ENCODE measurements at regions not wholly inside any gene's neighbourhood (a gene's known extent, or its start where the extent isn't known, plus 50 kb on each side); places are given as distances from the start of the nearest gene placed in this dataset.
"Not testable (repeated sequence)": the region's sequence is repeated elsewhere in the genome, so short reads cannot be mapped to it uniquely, and the experiment has no call there.

DNA sequence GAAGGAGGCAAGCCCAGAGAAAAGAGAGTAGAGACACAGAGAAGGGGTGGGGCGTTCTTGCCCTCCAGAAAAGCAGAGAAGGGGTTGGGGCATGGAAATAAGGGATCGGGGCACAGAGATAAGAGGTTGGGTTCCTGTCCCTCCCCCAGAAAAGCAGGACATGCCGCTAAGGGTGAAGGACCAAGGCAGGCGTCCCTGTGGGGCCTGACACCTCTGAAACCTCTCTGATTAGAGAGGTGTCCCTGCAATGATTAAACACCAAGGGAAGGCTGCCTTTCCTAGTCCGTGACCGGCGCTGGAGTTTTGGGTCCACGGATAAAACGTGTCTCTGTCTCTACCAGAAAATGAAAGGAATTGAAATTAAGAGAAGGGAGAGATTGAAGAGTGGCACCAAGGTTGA, 914.0 kb upstream of the CRIM1 start:
- not testable (repeated sequence) for DNase-seq (ENCODE audit: low spot score)

DNA sequence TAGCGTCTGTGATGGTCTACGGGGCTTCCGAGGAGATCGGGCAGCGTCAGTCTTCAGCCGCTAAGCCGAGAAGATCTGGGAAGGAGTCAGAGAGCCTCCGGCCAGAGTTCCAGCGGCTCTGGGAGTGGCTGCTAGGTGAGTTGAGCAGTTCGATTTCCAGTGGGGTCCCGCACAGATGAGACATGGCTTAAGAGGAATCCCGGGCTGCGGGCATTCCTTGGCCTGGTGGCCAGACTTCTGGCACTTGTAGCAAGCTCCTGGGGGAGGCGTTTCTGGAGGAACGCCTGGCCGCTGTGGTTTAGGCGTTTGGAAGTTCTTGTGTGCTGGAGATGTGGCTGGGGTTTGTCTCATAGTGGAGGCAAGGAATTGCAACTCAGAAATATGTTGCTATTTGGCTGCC, 915.3 kb upstream of the CRIM1 start:
- not testable (repeated sequence) for DNase-seq (ENCODE audit: low spot score)

DNA sequence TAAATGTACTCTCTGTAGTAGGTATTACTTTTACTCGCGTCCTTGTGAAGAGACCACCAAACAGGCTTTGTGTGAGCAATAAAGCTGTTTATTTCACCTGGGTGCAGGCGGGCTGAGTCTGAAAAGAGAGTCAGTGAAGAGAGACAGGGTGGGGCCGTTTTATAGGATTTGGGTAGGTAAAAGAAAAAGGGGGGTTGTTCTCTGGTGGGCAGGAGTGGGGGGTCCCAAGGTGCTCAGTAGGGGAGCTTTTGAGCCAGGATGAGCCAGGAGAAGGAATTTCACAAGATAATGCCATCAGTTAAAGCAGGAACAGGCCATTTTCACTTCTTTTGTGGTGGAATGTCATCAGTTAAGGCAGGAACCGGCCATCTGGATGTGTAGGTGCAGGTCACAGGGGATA, 918.7 kb upstream of the CRIM1 start:
- not testable (repeated sequence) for DNase-seq (ENCODE audit: low spot score)

GRCh38 chr2:35428548-35428947, 927.0 kb upstream of the CRIM1 start:
- DNase-seq (ENCODE audit: low spot score), result peak; percentile 4

GRCh38 chr2:35421485-35421884, 934.1 kb upstream of the CRIM1 start:
- DNase-seq (ENCODE audit: low spot score), result no peak

- DNase-seq (ENCODE audit: low spot score), result no peak
Measured at GRCh38 chr2:35417293-35417692, 938.3 kb upstream of the CRIM1 start.

DNA sequence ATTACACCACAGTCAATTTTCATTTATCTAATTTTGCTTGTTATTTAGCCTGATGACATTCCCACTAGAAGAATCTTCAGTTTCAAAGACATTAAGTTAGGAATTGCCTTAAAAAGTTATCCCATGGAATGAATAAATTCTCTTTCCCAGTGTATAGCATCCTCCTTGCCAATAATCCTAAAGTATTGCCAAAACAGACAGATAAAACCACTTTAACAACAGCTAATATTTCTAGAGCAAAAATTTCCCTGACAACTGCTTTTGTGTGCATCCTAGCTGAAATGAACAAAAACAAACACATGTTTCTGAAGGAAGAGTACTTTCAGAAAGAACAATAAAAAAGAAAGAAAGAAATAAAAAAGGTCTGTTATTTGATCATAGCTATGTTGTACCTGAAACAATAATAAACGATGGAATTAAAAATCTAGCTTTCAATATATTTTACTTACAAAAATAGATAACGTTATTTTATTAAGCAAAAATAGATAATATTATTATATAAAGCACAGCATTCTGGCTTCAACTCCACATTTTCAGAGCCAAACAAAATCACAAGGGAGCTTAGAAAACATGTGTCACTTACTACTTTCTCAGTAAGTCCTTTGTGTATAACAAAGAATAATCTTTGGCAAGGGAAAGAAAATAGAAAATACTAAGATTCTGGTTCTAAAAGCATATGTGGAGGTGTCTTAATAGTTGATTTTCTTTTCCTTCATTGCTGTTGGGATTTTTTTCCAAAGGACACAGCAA, 939.0 kb upstream of the CRIM1 start:
- no peak for DNase-seq (ENCODE audit: low spot score)

DNA sequence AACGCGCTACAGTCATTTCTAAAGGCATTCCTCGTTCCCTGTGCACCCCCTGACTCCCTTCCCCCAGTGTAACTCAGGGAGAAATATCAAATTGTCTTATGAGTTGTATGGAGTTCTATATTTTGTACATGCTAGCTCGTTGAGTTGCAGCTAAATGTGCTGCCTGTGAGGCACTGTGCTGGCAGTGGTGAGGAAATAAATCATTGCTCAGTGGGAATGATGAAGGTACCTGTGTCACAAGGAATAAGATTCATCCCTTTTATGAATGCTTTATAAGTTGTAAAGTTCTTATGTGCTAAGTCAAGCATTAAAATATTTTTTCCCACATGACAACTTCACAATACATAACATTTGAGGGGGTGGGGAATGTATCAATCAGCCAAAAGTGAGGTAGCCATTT, 939.6 kb upstream of the CRIM1 start:
- no peak for DNase-seq (ENCODE audit: low spot score)

DNA sequence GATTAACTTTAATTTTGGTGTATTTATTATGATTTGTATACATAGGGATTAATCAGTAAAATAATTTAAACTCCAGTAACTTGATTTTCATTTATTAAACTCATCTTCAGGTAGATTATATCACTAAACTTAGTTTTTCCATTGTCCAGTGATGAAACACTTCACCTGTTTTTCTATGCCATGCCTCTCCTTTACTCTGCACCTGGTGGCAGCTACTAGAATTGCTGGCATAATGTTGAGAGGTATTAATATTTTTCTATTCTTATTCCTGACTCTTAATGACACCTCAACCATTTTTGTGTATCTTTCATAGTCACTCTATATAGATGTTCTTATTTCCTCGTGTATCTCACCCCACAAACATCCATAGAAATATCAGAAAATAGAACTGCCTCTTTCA, 940.3 kb upstream of the CRIM1 start:
- DNase-seq (ENCODE audit: low spot score), result no peak

DNA sequence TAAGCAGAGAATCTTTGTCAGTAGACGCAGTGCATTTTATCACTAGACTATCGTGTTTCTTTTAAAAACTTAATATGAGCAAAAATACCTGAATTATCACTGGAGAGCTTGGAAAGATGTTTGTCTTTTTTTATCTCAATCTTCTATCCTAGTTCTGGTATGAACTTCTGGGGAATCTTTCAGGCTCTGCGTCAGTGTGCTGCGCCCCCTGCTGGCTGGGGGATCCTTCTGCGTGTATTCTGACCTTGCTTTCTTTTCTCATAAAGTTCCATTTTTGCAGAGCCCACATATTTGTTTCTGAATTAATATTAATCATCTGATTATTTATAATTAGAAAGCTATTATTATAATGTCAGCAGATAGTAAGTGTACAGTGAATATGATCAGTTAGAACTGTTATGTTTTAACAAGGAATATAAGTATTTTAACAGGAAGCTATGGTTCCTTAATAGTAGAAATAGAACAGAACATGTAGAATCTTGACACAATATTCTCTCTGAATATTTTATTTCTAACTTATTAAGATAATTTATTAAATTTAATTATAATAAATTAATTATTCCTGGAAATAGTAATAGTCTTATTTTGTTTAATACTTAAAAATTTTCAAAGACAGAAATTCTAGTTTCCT, 945.0 kb upstream of the CRIM1 start:
- DNase-seq (ENCODE audit: low spot score), result peak; percentile 57

DNA sequence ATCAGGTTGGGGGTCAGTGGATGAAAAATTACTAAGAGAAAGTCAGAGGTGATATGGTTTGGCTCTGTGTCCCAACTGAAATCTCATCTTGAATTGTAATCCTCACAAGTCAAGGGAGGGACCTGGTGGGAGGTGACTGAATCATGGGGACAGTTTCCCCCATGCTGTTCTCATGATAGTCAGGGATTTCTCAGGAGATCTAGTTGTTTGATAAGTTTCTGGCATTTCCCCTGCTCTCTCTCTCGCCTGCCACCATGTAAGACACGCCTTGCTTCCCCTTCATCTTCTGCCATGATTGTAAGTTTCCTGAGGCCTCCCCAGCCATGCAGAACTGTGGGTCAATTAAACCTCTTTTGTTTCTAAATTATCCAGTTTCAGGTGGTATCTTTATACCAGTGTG, 945.8 kb upstream of the CRIM1 start:
- DNase-seq (ENCODE audit: low spot score), result no peak

DNA sequence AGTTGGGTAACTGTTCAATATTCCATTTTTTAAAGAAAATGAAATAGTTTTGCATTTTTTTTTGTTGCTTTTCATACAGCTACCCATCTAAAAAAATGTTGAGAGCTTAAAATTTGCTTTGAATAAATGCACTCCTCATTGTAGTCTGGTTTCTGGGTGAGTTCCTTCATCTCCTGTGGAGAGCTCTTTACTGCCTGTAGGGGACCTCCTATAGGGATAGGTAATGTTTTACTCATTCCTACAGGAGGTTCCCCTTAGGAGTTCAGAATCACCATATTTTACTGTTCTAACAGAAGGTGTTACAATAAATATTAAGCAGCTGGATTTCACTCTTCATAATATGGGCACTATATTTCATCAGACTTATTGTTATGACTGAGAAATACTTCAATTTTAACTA, 947.3 kb upstream of the CRIM1 start:
- DNase-seq (ENCODE audit: low spot score), result no peak

DNA sequence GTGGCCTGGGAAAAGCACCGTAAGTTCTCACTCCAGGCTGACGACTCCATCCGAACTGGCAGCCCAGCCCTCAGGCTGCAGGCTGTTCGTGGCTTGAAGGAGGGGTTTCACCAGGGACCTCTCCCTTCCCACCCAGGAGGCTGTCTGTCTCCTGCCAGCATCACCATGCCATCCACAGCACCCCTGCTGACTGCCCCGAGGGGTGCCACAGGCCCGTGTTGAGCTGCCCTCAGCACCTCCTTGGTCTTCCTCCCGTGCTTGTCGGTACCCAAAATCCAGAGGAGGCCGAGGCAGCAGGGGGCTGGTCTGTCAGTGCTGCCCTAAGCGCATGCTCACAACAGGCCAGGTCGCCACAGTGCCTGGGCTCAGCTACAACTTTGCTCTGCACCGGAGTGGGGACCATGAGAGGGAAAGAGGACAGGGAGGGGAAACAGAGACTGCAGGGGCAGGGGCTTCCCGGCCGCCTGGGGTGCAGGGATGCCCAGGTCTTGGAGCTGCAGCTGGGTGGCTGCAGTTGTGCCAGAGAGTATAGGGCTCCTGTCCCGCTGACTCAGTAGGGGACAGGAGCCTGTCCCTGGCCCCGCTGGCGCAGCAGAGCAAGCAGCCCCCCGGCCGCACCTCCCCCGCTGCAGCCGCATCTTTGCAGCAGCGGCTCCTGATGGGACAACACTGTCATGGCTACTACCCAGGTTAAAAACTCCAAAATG, 963.7 kb upstream of the CRIM1 start:
- no peak for DNase-seq (ENCODE audit: low spot score)

DNA sequence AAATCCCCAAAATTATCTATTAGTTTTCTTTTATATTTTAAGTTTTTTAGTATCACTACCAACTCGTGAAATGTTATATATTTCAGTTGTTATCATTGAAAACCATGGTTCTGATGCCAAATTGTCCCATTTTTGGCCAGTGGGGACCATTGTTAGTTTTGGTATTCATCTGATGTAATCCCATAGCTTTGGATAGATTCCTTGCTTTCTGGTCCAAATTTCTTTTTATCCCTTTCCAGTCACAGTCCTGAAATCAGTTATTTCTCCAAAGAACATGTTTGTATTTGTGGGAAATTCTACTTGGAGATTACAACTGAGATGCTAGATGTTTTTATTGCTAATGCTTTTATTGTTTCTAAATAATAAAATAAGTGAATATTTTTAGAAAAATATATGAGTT, 976.8 kb upstream of the CRIM1 start:
- no peak for DNase-seq (ENCODE audit: low spot score)

DNA sequence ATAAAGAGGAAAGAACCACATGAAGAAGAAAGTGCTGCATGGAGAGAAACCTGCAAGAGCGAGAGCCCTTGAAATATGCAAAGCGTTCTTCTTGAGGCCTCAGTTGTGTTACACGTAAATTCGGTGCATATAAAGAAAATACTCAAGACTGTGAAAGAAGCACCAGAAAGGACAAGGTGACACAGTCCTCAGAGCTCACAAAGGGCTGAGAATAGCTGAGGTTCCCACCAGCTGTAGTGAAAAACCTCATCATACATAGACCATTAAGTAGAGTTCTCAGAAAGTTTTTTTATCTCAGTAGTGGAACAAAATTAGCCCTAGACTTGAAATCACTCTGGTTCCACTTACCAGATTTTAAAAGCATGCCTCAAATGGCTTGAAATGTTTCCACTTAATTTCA, 980.7 kb upstream of the CRIM1 start:
- no peak for DNase-seq (ENCODE audit: low spot score)

DNA sequence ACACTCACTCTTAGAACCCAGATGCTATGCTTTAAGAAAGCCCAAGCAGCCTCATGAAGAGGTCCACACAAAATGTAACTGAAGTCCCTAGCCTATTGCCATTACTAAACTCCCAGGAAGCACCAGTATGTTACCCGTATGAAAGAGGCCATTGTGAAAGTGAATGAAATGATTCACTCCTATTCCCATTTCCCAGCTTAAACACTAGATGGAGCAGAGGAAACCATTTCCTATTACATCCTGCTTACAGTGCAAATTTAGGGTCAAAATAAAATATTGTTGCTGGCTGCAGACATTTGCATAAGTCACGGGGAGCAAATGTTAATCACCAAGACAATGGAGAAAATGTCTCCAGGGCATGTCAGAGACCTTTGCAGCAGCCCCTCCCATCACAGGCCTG, 989.7 kb upstream of the CRIM1 start:
- DNase-seq (ENCODE audit: low spot score), result no peak

DNA sequence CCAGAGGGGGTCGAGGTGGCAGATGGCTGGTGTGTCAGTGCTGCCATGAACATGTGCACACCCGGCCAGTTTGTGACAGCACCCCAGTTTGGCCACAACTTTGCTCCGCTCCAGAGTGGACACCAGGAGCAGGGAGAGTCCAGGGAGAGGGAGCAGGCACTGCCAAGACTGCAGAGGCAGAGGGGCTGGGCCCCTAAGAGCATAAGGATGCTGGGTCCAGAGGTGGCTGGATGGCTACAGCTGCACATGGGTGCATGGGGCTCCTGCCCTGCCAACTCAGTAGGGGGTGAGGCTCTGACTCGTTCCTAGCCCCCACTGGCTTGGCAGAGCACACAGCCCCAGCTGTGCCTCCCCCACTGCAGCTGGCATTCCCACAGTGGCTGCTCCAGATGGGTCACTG, 999.2 kb upstream of the CRIM1 start:
- no peak for DNase-seq (ENCODE audit: low spot score)

GRCh38 chr2:35355056-35355455, 1000.5 kb upstream of the CRIM1 start:
- DNase-seq (ENCODE audit: low spot score), result no peak

DNA sequence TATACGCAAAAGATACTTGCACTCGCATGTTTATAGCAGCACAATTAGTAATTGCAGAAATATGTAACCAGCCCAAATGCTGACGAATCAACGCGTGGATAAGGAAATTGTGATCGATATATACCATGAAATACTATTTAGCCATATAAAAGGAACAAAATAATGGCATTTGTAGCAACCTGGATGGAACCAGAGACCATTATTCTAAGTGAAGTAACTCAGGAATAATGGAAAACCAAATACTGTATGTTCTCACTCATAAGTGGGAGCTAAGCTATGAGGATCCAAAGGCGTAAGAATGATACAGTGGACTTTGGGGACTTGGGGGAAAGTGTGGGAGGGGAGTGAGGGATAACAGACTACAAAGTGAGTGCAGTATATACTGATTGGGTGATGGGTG, 1008.0 kb upstream of the CRIM1 start:
- no peak for DNase-seq (ENCODE audit: low spot score)

- no peak for DNase-seq (ENCODE audit: low spot score)
Measured at GRCh38 chr2:35343135-35343534, 1012.4 kb upstream of the CRIM1 start.

- no peak for DNase-seq (ENCODE audit: low spot score)
Measured at GRCh38 chr2:35339211-35339610, 1016.4 kb upstream of the CRIM1 start.

DNA sequence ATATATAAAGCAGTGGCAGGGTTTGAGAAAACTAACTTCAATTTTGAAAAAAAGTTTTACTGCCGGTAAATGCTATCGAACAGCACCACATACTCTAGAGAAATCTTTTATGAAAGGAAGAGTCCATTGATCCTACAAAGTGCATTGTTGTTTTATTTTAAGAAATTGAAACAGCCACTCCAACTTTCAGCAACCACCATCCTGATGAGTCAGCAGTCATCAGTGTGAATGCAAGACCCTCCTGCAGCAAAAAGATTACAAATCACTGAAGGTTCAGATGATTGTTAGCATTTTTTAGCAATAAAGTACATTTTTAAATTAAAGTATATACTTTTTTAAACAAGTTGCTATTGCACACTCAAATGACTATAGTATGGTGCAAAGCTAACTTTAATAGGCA, 1017.7 kb upstream of the CRIM1 start:
- no peak for DNase-seq (ENCODE audit: low spot score)

DNA sequence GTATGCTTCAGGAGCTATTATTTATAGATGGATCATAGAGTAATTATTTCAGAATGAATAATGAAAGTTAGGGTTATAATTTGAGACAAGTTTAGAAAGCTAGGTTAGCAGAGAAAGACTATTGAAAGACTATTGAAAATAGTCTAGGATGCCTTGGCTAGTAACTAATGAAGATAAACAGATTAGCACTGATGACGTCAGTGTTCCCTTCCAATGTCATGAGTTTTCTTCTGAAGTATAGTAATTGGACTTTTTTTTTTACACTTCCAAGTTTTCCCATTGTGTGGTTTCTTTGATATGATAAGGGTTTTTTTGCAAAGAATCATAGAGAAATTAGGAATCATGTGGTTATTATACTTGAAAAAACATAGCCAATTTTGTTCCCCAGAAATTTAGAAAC, 1041.5 kb upstream of the CRIM1 start:
- DNase-seq (ENCODE audit: low spot score), result no peak

All from GM03348 (cell line).